Loucy (cell line): ENCODE measurements at regions not wholly inside any gene's neighbourhood (a gene's known extent, or its start where the extent isn't known, plus 50 kb on each side); places are given as distances from the start of the nearest gene placed in this dataset.

Experiments used
- H2AFZ ChIP-seq: fragments of 200-600 bp; sonication (generic); 2 replicates; pipeline ENCODE4 v1.6.0; 2016; ENCODE audit warnings: antibody characterized with exemption, mild to moderate bottlenecking, low read length, moderate library complexity
- H3F3A ChIP-seq: fragments of 200-600 bp; 2 replicates; pipeline ENCODE4 v1.6.0; 2016; ENCODE audit warnings: antibody characterized with exemption, low read depth, mild to moderate bottlenecking
- H3K27me3 ChIP-seq: fragments of 200-600 bp; sonication (generic); 2 replicates; pipeline ENCODE4 v1.6.1; 2014; ENCODE audit warnings: low read length, mild to moderate bottlenecking; ENCODE audit not compliant: insufficient read depth, poor library complexity, severe bottlenecking
- H3K36me3 ChIP-seq: fragments of 200-600 bp; sonication (generic); 2 replicates; pipeline ENCODE4 v1.6.1; 2016; ENCODE audit warnings: low read length; ENCODE audit not compliant: insufficient read depth
- H3K4me1 ChIP-seq: fragments of 200-600 bp; sonication (generic); 2 replicates; pipeline ENCODE4 v1.5.1; 2014; ENCODE audit warnings: low read length, mild to moderate bottlenecking; ENCODE audit not compliant: insufficient read depth, poor library complexity, severe bottlenecking
- H3K4me2 ChIP-seq: fragments of 200-600 bp; sonication (generic); 2 replicates; pipeline ENCODE4 v1.6.0; 2014; ENCODE audit warnings: antibody characterized with exemption, low read length, low read depth, mild to moderate bottlenecking; ENCODE audit not compliant: poor library complexity, severe bottlenecking
- H3K4me3 ChIP-seq: fragments of 200-600 bp; sonication (generic); 2 replicates; pipeline ENCODE4 v1.5.1; 2014; ENCODE audit warnings: low read length, mild to moderate bottlenecking, mixed read lengths; ENCODE audit not compliant: poor library complexity, severe bottlenecking
- H3K79me2 ChIP-seq: fragments of 200-600 bp; sonication (generic); 2 replicates; pipeline ENCODE4 v1.6.1; 2014; ENCODE audit warnings: low read length; ENCODE audit not compliant: insufficient read depth
- H3K9ac ChIP-seq: fragments of 200-600 bp; sonication (generic); 2 replicates; pipeline ENCODE4 v1.6.0; 2014; ENCODE audit warnings: mild to moderate bottlenecking, low read depth, low read length, moderate library complexity; ENCODE audit not compliant: poor library complexity, severe bottlenecking
- H3K9me2 ChIP-seq: fragments of 200-600 bp; sonication (generic); replicated peaks from 2 replicates; pipeline ENCODE4 v1.6.1; 2016; ENCODE audit warnings: low read depth, low read length, mixed read lengths
- H3K9me3 ChIP-seq: fragments of 200-600 bp; sonication (generic); 2 replicates; pipeline ENCODE4 v1.6.1; 2014; ENCODE audit warnings: mild to moderate bottlenecking, antibody characterized with exemption, low read length, low read depth; ENCODE audit not compliant: insufficient read depth
- H4K20me1 ChIP-seq: fragments of 200-600 bp; sonication (generic); 2 replicates; pipeline ENCODE4 v1.6.0; 2014; ENCODE audit warnings: antibody characterized with exemption, low read length, mild to moderate bottlenecking; ENCODE audit not compliant: insufficient read depth, poor library complexity, severe bottlenecking
- CTCF ChIP-seq: fragments of 200-600 bp; sonication (generic); conservative IDR thresholded peaks from 2 replicates; pipeline ENCODE4 v1.5.1; 2014; ENCODE audit warnings: mild to moderate bottlenecking, antibody characterized with exemption, low read length
- EZH2phosphoT487 ChIP-seq: fragments of 200-600 bp; IDR thresholded peaks from 2 replicates; pipeline ENCODE4 v1.6.1; 2018; ENCODE audit warnings: antibody characterized with exemption, mild to moderate bottlenecking, moderate library complexity, borderline replicate concordance

- Histone ChIP-seq H3K27me3 (no peaks in the 10 kb centered on the region), H3K4me2 (no peak overlapping the region), H3K36me3 (no peaks in the 10 kb centered on the region), H3K4me3 (no peak overlapping the region), H3K9ac (no peak overlapping the region), H3F3A (no peaks in the 10 kb centered on the region), H3K9me3 (no peaks in the 10 kb centered on the region), H4K20me1 (no peaks in the 10 kb centered on the region), H2AFZ (no peak overlapping the region), H3K9me2 (no peaks in the 10 kb centered on the region), H3K4me1 (no peaks in the 10 kb centered on the region), H3K79me2 (no peaks in the 10 kb centered on the region)
- TF ChIP-seq EZH2phosphoT487 = no peak
- TF ChIP-seq CTCF = no peak
Measured at GRCh38 chr18:60599267-60599666, 226.7 kb upstream of the MC4R start.

- no peaks in the 10 kb centered on the region for H4K20me1 ChIP-seq
- no peaks in the 10 kb centered on the region for H3F3A ChIP-seq
- H3K27me3 ChIP-seq = no peaks in the 10 kb centered on the region
- no peak for TF ChIP-seq EZH2phosphoT487
- no peak for TF ChIP-seq CTCF
- H3K4me1 ChIP-seq = no peaks in the 10 kb centered on the region
- no peaks in the 10 kb centered on the region for H3K9me3 ChIP-seq
- no peak overlapping the region for H3K4me2 ChIP-seq
- no peaks in the 10 kb centered on the region for H3K36me3 ChIP-seq
- H3K79me2 ChIP-seq = no peaks in the 10 kb centered on the region
- no peaks in the 10 kb centered on the region for H3K9me2 ChIP-seq
- H3K4me3 ChIP-seq = no peak overlapping the region
- no peak overlapping the region for H3K9ac ChIP-seq
- no peak overlapping the region for H2AFZ ChIP-seq
Measured at GRCh38 chr18:60599995-60600394, 227.4 kb upstream of the MC4R start.

GRCh38 chr18:60601249-60601648 is 228.7 kb upstream of the MC4R start:
- Histone ChIP-seq H2AFZ (no peak overlapping the region), H3K79me2 (no peaks in the 10 kb centered on the region)
- TF ChIP-seq EZH2phosphoT487 = no peak

GRCh38 chr18:60623331-60623730 is 250.8 kb upstream of the MC4R start:
- no peak overlapping the region for H2AFZ ChIP-seq
- no peaks in the 10 kb centered on the region for H3K36me3 ChIP-seq
- H3K79me2 ChIP-seq = no peaks in the 10 kb centered on the region
- H3K27me3 ChIP-seq = no peaks in the 10 kb centered on the region
- H3K9me3 ChIP-seq = no peaks in the 10 kb centered on the region
- H3K4me2 ChIP-seq = no peak overlapping the region
- H3K9ac ChIP-seq = no peak overlapping the region
- TF ChIP-seq CTCF (no peak), EZH2phosphoT487 (no peak)
- no peaks in the 10 kb centered on the region for H3K4me1 ChIP-seq
- H3K4me3 ChIP-seq = no peak overlapping the region
- H4K20me1 ChIP-seq = no peaks in the 10 kb centered on the region
- no peaks in the 10 kb centered on the region for H3F3A ChIP-seq
- no peaks in the 10 kb centered on the region for H3K9me2 ChIP-seq

More at GRCh38 chr18:60601249-60601648, 228.7 kb upstream of the MC4R start:
- Histone ChIP-seq H3K36me3 (no peaks in the 10 kb centered on the region), H3K4me3 (no peak overlapping the region), H3F3A (no peaks in the 10 kb centered on the region), H4K20me1 (no peaks in the 10 kb centered on the region), H3K27me3 (no peaks in the 10 kb centered on the region), H3K4me1 (no peaks in the 10 kb centered on the region), H3K9me2 (no peaks in the 10 kb centered on the region), H3K4me2 (no peak overlapping the region), H3K9me3 (no peaks in the 10 kb centered on the region), H3K9ac (no peak overlapping the region)
